Loucy (cell line): ENCODE measurements at regions not wholly inside any gene's neighbourhood (a gene's known extent, or its start where the extent isn't known, plus 50 kb on each side); places are given as distances from the start of the nearest gene placed in this dataset.

Source experiments
- CTCF ChIP-seq: fragments of 200-600 bp; sonication (generic); conservative IDR thresholded peaks from 2 replicates; pipeline ENCODE4 v1.5.1; 2014; ENCODE audit warnings: mild to moderate bottlenecking, antibody characterized with exemption, low read length
- EZH2phosphoT487 ChIP-seq: fragments of 200-600 bp; IDR thresholded peaks from 2 replicates; pipeline ENCODE4 v1.6.1; 2018; ENCODE audit warnings: antibody characterized with exemption, mild to moderate bottlenecking, moderate library complexity, borderline replicate concordance

- TF ChIP-seq CTCF (no peak), EZH2phosphoT487 (no peak)
Observed at GRCh38 chr10:4029866-4030265, 244.9 kb upstream of the KLF6 start.
